GM19468 (cell line): ENCODE measurements at regions not wholly inside any gene's neighbourhood (a gene's known extent, or its start where the extent isn't known, plus 50 kb on each side); places are given as distances from the start of the nearest gene placed in this dataset.
"Not testable (repeated sequence)": the region's sequence is repeated elsewhere in the genome, so short reads cannot be mapped to it uniquely, and the experiment has no call there.

Experiments used
- ATAC-seq: cut with Tn5 transposase; IDR thresholded peaks from one replicate; pipeline ENCODE4 v1.9.1; 2021; ENCODE audit warnings: mild to moderate bottlenecking, moderate library complexity, moderate number of reproducible peaks; ENCODE audit not compliant: unreplicated experiment; ENCODE audit errors: extremely low read depth

GRCh38 chr22:47307822-47308221, 545.4 kb downstream of the TBC1D22A start:
- ATAC-seq: no peak

GRCh38 chr22:47307326-47307725, 544.9 kb downstream of the TBC1D22A start:
- ATAC-seq: no peak

- ATAC-seq: no peak
These were observed 542.4 kb downstream of the TBC1D22A start for GRCh38 chr22:47304854-47305253.

GRCh38 chr22:47304191-47304831, 541.9 kb downstream of the TBC1D22A start:
- ATAC-seq: no peak

- ATAC-seq: no peak
These were observed 540.9 kb downstream of the TBC1D22A start for GRCh38 chr22:47303161-47303890.

GRCh38 chr22:47302587-47302986, 540.1 kb downstream of the TBC1D22A start:
- ATAC-seq: not testable (repeated sequence)

- no peak for ATAC-seq
These were observed 539.5 kb downstream of the TBC1D22A start for GRCh38 chr22:47301820-47302475.

GRCh38 chr22:47300698-47301405, 538.4 kb downstream of the TBC1D22A start:
- ATAC-seq: no peak

- ATAC-seq: no peak
These were observed 537.6 kb downstream of the TBC1D22A start for GRCh38 chr22:47299863-47300697.

GRCh38 chr22:47299211-47299862, 536.9 kb downstream of the TBC1D22A start:
- no peak for ATAC-seq

- ATAC-seq: no peak
These were observed 535.8 kb downstream of the TBC1D22A start for GRCh38 chr22:47298017-47298785.

- ATAC-seq: no peak
These were observed 535.0 kb downstream of the TBC1D22A start for GRCh38 chr22:47297261-47298016.

GRCh38 chr22:47296405-47297260, 534.2 kb downstream of the TBC1D22A start:
- ATAC-seq: no peak

GRCh38 chr22:47295982-47296381, 533.5 kb downstream of the TBC1D22A start:
- ATAC-seq: no peak

- ATAC-seq: no peak
These were observed 532.9 kb downstream of the TBC1D22A start for GRCh38 chr22:47295226-47295901.

GRCh38 chr22:47294576-47294975, 532.1 kb downstream of the TBC1D22A start:
- ATAC-seq: no peak

GRCh38 chr22:47294222-47294532, 531.7 kb downstream of the TBC1D22A start:
- ATAC-seq: no peak
